DMS153 (cell line): ENCODE measurements at regions not wholly inside any gene's neighbourhood (a gene's known extent, or its start where the extent isn't known, plus 50 kb on each side); places are given as distances from the start of the nearest gene placed in this dataset.
"Not testable (repeated sequence)": the region's sequence is repeated elsewhere in the genome, so short reads cannot be mapped to it uniquely, and the experiment has no call there.

Source experiments
- DNase-seq: peaks from one replicate; lab custom pipeline; 2025; lab: John Stamatoyannopoulos, UW

DNA sequence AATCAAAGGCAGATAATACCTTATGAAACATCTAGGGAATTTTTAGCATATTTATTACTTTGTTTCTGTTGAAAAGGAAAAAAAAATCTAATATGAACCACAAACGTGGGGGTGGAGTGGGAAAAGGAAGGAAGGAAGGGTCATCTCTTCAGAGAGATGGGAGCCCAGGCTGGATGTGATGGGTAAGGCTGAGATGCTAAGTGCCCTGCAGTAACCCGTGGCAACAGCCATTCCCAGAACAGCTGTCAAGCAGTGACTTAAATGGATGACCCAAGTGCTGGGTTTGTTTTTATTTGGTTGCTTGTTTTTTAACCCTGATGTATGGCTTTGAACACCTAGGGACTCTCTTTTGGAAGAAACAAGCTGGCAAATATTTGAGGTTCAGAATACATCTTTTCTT, 50.7 kb upstream of the KLF7 start:
- no peak for DNase-seq

DNA sequence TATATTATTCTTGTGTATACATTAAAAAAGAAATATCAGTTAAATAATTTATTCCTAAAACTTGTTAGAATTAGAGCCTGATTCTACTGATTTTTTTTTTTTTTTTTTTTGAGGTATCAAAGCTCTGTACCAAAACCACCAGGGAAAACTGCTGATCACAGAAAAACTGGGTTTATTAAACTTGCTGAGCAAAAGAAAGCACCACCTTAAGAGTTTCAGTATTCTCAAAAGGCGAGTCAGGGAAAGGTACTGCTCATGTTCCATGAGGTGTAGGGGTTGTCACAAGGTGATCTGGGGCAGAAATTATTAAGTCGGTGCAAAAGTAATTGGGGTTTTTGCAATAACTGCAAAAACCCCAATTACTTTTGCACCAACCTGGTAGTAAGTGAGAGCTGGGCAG, 51.7 kb upstream of the KLF7 start:
- DNase-seq = no peak

DNA sequence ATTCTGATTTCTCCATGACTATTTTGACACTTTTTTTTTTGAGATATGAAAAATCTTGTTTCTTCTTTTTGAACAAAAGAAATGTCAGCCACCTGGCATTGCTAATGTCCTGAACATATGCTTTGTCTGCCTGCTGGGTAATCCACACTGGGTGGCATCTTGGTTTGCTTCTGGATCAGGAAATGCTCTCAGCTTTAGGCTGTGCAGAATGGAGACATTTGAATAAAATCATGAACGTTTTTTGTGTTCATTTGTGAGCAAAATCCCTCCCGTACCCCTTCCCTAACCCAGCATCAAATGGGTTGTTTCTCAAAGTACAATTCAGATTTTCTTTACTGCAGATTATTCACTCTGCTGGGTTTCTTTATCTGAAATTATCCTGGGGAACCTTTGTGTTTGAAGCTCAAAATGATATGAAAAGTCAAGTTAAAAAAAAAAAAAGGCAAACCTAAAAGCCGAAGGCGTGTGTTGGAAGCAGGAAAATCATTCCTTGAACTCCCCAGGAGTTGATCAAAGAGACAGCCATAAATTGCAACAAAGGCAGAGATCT, 53.4 kb upstream of the KLF7 start:
- DNase-seq = no peak

DNA sequence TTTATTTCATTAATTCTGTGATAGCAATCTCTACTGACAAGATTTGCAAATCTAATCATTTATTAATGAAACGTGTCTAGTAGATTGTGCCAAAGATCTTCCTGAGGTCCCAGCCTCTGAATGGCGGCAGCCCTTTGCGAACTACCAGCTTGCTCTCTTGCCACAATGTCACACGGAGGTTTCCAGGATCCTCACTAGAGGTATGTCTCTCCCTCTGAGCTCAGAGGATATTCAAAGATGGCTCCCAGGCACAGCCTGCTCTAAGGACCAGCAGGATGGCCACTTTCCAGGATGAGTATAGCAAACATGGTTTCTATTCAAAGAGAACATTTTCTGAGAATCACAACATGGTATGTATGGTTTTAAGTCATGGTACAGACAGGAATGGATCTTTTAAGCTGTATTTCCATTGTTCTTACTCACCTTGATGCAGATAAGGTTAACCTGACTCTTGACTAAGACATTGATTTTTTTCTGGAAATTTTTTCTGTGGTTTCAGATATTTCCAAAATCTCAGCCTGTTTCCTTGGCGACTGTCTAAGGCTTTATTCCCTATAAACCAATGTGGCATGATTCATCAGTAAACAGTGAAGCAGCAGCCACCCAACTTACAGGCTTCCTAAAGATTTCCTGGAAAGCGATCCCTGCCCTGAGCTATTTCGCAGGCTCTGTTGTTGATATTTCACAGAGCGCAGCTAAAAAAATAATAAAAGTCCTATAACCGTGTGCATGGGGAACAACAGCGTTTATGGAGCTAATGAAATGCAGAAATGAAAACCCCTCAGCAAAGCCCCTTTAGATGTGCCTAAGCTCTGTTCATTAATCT, 54.1 kb upstream of the KLF7 start:
- DNase-seq = no peak

DNA sequence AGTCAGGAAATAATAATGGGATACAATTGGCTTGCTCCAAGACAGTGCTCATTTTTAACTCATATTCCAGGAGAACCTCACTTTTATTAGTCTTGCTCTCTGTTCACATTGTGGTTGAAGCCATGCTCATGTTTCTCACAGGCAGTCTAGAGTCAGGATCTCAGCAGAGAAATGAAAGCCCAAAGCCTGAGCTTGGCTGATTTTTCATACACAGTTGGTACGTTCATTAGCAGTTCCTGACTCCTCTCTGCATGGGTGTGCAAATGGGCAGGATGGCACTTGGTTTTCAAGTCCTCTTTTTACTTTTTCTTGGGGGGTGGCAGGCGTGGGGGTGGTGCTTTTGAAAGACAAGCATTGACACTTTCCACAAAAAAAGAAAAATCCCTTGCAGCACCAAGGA, 56.0 kb upstream of the KLF7 start:
- DNase-seq = no peak

DNA sequence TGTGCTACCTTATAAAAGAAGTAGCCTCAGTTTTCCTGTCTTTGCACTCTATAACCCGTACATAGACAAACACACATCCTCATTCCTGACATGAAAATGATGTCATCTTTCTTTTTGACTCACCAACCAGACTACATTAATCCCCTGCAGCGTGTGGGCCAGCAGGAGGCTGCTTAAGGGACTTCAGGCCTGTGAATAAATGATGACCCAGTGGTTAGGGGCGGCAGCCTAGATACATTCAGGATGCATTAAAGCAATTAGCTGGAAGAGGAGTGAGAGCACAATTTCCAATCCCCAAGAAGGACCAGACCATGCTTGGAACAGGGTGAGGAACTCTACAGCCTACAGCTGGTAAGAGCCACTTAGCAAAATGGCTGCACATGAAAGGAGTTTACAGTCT, 57.3 kb upstream of the KLF7 start:
- no peak for DNase-seq

DNA sequence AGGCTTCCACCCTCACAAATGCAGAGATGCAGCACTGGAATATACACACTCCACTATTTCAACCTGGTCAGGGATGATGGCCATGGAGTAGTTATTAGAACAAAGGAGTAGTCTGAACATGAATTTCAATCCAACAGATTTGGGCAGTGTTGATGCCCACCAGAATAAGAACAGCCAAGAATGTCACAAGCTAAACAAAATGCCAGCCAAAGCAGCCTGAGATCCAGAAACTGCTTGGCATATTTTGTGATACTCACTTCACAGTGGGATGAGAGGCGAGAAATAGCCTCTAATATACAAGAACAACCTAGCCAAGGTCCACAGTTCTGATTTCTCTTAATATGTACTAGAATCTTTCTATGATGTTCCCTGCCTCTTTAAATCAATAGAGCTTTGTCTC, 58.6 kb upstream of the KLF7 start:
- no peak for DNase-seq

DNA sequence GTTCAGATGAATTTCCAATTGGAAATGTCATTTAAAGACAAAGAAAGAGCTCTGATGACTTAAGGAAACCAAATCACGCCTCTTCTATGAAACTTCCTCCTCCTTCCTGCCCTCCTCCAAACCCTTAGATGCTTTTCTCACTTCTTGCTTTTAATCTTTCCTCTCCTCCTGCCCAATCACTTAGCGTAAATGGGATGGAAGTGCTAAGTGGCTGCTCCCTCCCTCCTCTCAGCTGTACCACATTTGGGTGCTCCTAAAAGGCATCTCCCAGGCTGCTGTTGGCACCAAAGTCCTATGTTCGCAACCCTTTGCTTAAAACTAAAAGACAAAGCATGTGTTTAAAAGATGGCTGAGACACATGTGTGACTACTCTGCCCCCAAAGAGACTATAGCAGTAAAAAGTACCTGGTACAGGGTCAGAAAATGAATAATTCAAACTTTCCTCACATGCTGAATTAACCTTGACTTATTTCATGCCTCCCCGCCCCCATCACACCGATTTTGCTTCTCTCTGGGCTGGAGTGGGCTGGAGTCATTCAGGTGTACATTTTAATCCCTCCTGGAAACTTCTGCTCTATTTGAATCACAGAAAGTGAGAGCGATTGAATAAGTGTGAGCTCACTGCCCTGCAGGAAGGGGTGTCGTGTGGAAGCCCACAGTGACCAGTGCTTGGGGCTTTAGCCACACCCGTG, 59.2 kb upstream of the KLF7 start:
- no peak for DNase-seq

DNA sequence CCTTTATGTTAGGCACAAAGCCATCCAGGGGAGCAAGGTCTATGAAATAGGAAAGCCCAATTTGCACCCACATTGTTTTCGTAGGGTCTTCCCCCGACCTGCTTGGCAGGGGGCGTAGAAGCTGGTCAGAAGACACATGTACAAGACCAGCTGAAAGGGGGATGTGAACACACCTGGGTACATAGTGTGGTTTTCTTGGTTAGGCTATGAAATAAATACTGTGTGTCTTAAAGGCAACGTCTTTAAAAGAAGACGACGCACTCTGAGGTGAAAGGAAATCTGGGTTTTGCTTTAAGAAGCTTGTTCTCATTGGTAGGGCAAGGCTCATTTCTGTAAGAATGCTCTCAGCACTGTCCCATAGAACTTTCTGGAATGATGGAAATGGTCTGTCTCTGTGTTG, 60.0 kb upstream of the KLF7 start:
- DNase-seq = no peak

DNA sequence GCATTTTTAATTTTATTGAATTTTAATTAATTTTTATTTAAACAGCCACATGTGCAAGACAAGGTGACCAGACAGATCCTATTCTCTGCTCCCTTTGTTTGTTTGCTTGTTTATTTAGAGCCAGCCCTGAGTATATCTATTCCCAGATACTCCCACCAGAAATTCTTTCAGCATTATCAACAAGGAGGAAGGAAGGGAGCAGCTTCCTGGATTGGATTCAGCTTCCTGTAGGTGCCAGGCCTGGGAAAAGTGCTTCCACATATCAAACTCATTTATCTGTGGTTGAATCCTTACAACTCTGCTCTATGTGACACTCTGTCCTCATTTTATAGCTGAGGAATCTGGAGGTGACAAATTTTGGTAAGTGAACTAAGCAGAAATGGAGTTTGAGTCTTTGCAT, 60.5 kb upstream of the KLF7 start:
- no peak for DNase-seq

DNA sequence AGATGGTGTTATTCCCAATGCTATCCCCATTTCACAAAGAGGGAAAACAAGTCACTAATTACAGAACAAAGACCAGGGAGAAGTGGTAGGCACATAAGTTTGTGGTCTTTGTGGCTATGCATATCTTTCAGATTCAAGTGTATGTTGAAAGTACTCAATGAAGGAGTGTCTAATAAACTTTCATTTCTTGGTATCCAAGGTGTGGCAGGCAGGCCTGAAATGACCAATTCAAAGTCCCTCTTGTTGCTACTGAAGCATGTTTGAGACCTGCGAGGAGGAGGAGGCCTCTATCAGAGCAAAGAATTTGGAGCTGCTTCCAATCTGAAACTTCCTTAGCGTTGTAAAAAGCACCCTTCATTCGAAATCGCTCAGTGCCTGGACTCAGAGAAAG, 60.9 kb upstream of the KLF7 start:
- no peak for DNase-seq

DNA sequence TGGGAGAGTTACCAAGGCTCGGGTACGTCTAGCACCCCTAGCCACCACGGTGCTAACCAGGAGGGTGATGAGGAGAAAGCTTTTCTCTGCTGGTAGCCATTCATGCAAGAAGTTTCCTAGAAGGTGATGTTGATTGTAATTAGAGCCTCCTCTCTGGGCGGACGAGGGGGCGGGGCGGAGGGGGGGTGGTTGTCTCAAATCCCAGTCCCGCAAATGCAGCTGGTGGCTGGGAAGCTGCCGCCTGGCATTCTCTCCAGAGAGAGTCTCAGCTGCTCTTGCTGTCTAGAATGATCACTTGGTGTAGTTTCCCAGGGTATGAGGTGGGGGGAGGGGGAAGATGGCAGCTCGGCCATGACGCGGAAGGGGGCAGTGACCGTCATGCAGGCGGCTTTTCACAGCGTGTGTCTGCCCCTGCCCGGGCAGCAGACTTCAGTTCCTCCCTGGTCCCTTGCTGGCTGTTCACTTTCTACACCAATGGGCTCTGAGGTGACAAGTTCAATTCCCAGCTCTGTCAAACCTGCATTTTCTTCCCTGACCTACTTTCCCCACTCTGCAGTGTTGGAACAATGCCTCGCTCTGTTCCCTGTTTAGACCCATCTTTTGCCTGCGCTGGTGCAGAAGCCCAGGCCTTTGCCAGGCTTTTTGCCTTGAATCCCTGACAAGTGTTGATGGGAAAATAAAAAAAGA, 61.5 kb upstream of the KLF7 start:
- DNase-seq = no peak

DNA sequence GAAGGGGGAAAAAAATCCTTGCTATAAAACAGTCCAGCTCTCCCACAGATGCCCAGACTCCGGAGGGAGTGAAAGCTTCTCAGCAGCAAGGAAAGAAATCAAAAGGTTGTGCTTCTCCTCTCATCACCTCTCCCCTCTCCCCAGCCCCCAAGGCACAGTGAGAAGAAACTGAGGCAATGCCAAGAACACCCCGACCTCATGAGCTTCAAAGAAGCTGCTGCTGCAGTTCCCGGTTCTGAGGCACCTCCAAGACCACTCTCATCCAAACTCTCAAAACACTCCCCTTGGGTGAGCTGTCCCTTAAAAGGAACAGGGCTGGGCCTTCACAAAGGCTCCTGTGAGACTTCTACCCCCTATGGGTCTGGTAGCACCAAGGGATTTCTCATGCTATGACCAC, 62.0 kb upstream of the KLF7 start:
- DNase-seq = no peak

DNA sequence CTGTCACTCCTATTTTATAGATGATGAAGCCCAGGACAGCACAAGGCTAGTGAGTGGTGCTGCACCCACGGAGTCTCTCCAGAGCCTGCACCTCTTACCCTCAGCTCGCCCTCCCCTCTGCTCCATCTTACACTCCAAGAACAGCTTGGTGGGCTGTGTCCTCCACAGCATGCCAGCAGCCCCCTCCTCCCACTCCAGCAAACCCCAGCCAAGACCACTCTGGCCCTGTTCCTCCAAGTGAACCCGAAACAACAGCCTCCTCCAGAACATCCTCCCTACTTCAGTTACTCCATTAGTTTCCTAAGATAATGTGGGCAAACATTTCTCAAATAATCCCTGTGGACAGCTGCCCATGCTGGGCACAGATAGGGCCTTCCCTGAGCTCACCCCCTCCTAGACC, 62.7 kb upstream of the KLF7 start:
- no peak for DNase-seq

DNA sequence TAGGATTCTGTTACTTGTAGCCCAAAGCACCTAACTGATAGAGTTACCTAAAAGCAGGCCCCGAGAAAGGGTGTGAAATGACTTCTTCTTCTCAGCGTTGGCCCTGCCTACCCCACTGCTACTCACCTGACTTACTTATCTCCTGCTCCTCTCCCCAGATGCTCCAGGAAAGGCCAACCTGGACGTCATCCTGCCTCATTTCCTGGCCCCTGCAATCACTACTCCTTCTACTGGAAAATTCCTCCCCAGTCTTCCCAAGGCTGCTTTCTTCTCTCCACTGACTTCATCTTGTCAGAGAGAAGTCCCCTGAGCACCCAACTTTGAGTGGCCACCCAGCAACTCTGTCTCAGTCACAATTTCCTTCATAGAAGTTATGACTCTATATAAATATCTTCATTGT, 63.4 kb upstream of the KLF7 start:
- DNase-seq = no peak

DNA sequence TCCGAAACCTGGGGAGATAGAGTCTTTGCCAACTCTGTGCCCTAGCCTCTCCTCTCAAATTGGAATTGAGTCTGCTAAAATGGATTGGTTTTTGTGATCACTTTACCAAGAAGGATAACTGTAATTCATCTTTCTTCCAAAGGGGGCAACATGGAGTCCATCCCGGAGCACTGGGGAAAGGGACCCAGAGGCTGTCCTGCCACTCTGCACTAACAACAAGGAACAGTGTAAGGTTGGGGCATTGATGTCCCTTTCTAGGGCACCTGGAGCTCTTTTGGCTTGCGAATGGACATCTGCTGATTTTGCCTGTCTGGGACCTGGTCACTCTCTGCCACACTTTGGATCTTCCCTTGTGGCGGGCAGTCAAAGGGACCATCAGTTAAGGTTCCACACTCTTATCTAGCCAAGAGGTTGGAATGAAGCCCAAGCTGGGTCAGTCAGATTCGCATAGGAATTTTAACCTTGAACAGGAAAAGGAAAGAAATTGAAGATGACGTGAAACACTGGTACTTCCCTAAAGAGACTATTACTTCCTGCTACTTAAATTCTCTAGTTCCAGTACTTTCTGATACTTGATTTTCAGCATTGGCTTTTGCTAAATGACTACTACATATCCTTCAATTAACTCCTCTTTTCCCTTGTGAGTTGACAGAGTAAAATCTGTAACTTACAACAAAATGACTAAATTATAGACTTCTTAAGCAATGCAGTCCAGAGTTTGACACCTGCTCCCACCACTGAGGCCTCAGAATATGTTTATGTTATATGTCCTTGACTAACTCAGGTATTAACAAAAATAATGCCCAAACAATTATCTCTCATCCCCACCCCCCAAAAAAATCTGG, 64.7 kb upstream of the KLF7 start:
- no peak for DNase-seq

DNA sequence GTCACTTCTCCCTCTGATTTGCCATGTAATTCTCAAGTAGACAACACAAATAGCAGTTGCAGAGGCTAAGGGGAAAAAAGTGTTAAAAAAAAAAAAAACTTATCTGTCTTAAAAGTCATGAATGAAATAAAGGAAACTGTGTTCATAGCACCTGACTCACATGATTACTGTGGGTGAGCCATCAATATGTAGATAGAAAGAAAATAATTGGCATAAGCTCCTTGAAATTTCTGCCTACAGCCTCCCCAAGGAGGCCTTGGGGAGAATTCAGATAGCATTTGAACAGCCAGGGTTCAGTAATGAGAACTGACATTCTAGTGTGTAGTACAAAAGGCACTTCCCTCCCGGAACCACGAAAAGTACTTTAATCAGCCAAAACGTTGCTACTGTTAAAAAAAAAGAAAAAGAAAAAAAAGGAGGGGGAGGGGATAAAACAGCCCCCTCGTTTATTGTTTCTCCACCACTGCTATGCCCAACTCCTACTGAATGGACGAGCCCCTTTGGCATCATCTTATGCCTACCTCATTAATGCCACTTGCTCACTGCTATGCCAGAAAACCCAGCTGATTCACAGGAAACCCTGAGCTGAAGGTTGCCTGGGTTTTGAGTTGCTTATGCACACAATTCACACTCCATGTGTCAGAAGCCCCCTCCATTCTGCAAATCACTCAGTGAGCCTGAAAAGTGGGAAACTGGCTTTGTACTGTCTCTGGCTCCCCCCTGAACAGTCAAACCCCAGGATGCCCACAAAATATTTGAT, 65.5 kb upstream of the KLF7 start:
- DNase-seq = no peak

DNA sequence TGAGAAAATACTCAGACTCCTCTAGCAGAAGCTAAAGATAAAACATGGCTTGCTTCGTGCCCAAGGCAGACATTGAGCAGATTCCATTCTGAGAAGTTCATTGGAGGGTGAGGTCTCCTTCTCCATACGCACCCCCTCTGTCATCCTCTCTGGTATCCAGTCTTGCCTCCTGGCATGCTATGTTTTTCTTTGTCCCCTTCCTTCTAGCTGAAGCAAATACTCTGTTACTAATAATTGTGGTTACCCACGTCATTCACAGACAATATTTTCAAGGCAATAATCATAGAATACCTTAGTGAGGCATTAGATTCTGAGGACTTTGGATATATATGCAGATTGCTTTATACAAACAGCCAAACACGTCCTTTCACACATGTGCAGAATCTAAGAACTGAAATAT, 66.2 kb upstream of the KLF7 start:
- no peak for DNase-seq

DNA sequence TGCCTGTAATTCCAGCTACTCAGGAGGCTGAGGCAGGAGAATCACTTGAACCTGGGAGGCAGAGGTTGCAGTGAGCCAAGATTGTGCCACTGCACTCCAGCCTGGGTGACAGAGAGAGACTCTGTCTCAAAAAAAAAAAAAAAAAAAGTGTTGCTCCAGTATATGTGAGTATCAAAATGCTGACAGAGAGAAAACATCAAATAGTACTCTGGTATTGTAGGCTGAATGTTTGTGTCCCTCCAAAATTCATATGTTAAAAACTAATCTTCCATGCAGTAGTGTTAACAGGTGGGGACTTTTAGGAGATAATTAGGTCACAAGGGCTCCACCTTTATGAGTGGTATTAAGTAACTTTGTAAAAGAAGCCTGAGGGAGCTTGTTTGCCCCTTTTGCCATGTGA, 67.4 kb upstream of the KLF7 start:
- not testable (repeated sequence) for DNase-seq

DNA sequence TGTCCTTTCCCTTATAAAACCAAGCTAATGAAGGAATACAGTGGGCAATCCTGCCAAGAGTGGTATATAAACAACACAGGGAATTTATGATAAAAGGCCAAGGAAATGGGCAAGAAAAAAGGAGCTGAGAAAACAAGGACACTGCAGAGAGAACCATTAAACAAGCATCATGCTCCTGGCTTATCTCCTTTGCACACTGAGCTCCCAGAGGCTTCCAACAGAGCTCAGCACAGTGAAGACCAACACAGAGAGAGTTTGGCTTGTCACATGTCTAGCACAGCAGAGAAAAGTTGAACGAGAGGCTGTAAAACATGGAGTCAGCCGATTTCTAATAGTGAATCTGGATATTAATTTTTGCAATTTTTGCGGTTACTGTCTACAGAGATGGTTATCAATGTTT, 68.0 kb upstream of the KLF7 start:
- no peak for DNase-seq

DNA sequence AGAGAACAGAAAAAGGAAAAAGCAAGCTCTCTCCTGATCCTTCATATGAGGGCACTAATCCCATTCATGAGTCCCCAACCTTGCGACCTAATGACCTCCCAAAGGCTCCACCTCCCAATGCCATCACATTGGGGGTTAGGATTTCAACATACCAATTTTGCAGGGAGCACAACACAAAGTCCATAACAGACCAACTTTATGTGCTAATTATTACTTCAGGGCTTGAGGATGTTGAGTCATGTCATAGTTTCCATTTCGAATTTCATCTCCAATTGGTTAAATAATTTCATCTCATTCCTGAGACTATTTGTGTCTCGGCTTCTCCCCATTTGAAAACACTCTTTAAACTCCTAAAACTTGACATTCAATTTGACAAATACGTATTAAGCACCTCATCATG, 69.9 kb upstream of the KLF7 start:
- DNase-seq = no peak
